SH-SY5Y (cell line): ENCODE measurements at regions not wholly inside any gene's neighbourhood (a gene's known extent, or its start where the extent isn't known, plus 50 kb on each side); places are given as distances from the start of the nearest gene placed in this dataset.

Source experiments
- GATA2 ChIP-seq: IDR thresholded peaks from 2 replicates; pipeline ENCODE4 v1.6.1; 2011; ENCODE audit warnings: mild to moderate bottlenecking, low read depth, low read length
- GATA3 ChIP-seq: IDR thresholded peaks from 2 replicates; pipeline ENCODE4 v1.6.1; 2011; ENCODE audit warnings: low read depth, mild to moderate bottlenecking, low read length, moderate library complexity

- TF ChIP-seq GATA3 (no peak), GATA2 (no peak)
These were observed 319.5 kb upstream of the GPR149 start for GRCh38 chr3:154749514-154749913.

GRCh38 chr3:154745929-154746328 is 315.9 kb upstream of the GPR149 start:
- TF ChIP-seq GATA2: no peak
- no peak for TF ChIP-seq GATA3

- TF ChIP-seq GATA2 (no peak), GATA3 (no peak)
These were observed 315.1 kb upstream of the GPR149 start for GRCh38 chr3:154745122-154745521.

GRCh38 chr3:154743418-154743817 is 313.4 kb upstream of the GPR149 start:
- TF ChIP-seq GATA2: no peak
- TF ChIP-seq GATA3: no peak

- no peak for TF ChIP-seq GATA2
- no peak for TF ChIP-seq GATA3
These were observed 304.5 kb upstream of the GPR149 start for GRCh38 chr3:154734468-154734867.

- no peak for TF ChIP-seq GATA2
- TF ChIP-seq GATA3: no peak
These were observed 300.2 kb upstream of the GPR149 start for GRCh38 chr3:154730186-154730585.

GRCh38 chr3:154729741-154730140 is 299.8 kb upstream of the GPR149 start:
- TF ChIP-seq GATA2 (no peak), GATA3 (no peak)

GRCh38 chr3:154728285-154728684 is 298.3 kb upstream of the GPR149 start:
- no peak for TF ChIP-seq GATA2
- no peak for TF ChIP-seq GATA3

- no peak for TF ChIP-seq GATA3
- no peak for TF ChIP-seq GATA2
These were observed 290.9 kb upstream of the GPR149 start for GRCh38 chr3:154720921-154721320.

GRCh38 chr3:154718053-154718452 is 288.1 kb upstream of the GPR149 start:
- no peak for TF ChIP-seq GATA2
- no peak for TF ChIP-seq GATA3

GRCh38 chr3:154716170-154716569 is 286.2 kb upstream of the GPR149 start:
- TF ChIP-seq GATA3 (no peak), GATA2 (no peak)

- TF ChIP-seq GATA3 (no peak), GATA2 (no peak)
These were observed 278.6 kb upstream of the GPR149 start for GRCh38 chr3:154708554-154708953.

- TF ChIP-seq GATA3 (no peak), GATA2 (no peak)
These were observed 271.1 kb upstream of the GPR149 start for GRCh38 chr3:154701055-154701454.

GRCh38 chr3:154690413-154690812 is 260.4 kb upstream of the GPR149 start:
- TF ChIP-seq GATA2 (no peak), GATA3 (no peak)

GRCh38 chr3:154684440-154684839 is 254.4 kb upstream of the GPR149 start:
- TF ChIP-seq GATA3 (no peak), GATA2 (no peak)

- TF ChIP-seq GATA3: no peak
- no peak for TF ChIP-seq GATA2
These were observed 254.0 kb upstream of the GPR149 start for GRCh38 chr3:154684021-154684420.
